GM12873 (cell line): ENCODE measurements at regions not wholly inside any gene's neighbourhood (a gene's known extent, or its start where the extent isn't known, plus 50 kb on each side); places are given as distances from the start of the nearest gene placed in this dataset.

Source experiments
- CTCF ChIP-seq: IDR thresholded peaks from 2 replicates; pipeline ENCODE4 v1.5.1; 2012; ENCODE audit warnings: low read depth, mild to moderate bottlenecking, moderate library complexity, low read length, control low read depth; ENCODE audit not compliant: insufficient read depth; ENCODE audit errors: missing control alignments

GRCh38 chr10:105586451-105587098 lies 945.5 kb downstream of the SORCS3 start:
- no peak for TF ChIP-seq CTCF

GRCh38 chr10:105585753-105586152 lies 944.7 kb downstream of the SORCS3 start:
- no peak for TF ChIP-seq CTCF

- TF ChIP-seq CTCF, result no peak
These were observed 944.1 kb downstream of the SORCS3 start for GRCh38 chr10:105585171-105585570.

- TF ChIP-seq CTCF, result no peak
These were observed 938.0 kb downstream of the SORCS3 start for GRCh38 chr10:105579112-105579511.

- TF ChIP-seq CTCF, result no peak
These were observed 936.9 kb downstream of the SORCS3 start for GRCh38 chr10:105577865-105578607.

GRCh38 chr10:105559333-105560097 lies 918.4 kb downstream of the SORCS3 start:
- no peak for TF ChIP-seq CTCF

GRCh38 chr10:105549731-105550130 lies 908.6 kb downstream of the SORCS3 start:
- no peak for TF ChIP-seq CTCF
